CD4-positive, alpha-beta T cell treated with Interleukin-2 at 100 ng/mL for 4 hours (primary cell): ENCODE measurements at regions not wholly inside any gene's neighbourhood (a gene's known extent, or its start where the extent isn't known, plus 50 kb on each side); places are given as distances from the start of the nearest gene placed in this dataset.

Source experiments
- DNase-seq: peaks from one replicate; pipeline ENCODE4 v3.0.0-alpha.2; 2020; ENCODE audit warnings: low spot score

DNA sequence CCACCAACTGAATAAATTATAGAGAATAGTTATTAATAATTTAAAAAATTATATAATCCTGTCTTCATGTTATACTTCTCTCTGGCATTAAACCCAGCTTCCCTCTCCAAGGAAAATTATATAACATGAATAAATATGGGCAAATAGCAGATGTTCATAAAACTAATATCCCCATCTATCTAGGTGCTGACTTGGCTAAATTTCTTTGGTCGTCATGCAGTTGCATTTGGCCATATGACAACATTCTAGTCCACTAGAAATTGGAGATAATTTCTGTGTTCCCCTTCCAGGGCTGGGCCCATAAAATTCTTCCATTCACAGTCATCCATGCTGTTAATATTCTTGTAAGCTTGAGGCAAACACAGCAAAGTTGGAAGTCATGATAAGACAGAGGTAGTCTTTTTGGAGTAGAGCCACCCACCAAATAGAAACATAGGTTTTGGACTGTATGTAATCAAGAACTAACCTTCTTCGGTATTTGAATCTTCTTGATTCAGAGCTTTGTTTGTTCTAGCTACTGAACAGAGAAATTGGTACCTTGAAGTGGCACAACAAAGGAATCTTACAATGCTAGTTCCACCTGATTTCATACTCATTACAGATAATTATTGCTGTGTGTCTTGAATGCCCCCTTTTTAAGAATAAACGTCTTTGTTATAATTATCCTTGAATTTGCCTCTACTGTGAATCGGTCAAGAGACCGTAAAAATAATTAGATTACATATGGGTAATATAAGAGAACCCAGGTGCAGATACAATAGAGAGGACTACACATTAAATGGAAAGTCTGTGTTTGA lies 678.5 kb upstream of the PCDH20 start:
- DNase-seq = no peak

GRCh38 chr13:62092949-62093348 lies 677.3 kb upstream of the PCDH20 start:
- no peak for DNase-seq

DNA sequence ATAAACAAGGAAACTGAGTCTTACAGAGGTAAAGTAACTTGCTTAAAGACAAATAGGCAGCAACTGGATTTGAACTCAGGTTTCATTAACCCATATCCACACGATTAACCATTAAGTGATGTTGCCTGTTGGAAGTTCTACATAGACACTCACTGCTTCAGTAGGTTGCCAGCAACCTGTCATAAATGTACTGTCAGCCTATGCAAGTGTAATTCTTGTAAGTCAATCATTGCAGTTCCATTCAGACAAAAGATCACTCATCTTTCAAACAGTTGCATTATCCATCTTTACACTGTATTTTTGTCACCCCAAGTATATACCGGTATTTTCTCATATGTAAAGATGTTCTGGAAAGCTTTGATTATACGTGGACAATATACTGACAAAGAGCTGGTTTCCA lies 676.9 kb upstream of the PCDH20 start:
- no peak for DNase-seq

GRCh38 chr13:62088165-62088564 lies 672.5 kb upstream of the PCDH20 start:
- DNase-seq = no peak

DNA sequence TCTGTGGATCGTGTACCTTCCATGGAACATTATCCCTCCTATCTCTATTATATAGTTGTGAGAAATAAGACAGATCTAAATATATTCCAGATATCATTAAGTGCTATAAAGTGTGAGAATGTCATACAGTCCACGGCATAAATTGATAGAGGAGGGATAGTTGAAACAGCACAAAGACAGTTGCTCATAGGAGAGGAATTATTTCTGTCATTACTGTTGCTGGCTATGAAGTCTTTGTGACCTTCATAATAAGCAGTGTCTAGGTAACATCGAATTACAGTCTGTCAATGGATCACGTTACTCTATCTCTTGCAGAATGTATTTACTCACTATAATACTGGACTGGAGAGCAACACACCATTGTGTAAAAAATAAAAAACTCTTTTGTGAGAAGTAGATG lies 671.5 kb upstream of the PCDH20 start:
- DNase-seq = no peak

- no peak for DNase-seq
Measured at GRCh38 chr13:62085337-62086229, 669.9 kb upstream of the PCDH20 start.

- no peak for DNase-seq
Measured at GRCh38 chr13:62084728-62085127, 669.1 kb upstream of the PCDH20 start.

DNA sequence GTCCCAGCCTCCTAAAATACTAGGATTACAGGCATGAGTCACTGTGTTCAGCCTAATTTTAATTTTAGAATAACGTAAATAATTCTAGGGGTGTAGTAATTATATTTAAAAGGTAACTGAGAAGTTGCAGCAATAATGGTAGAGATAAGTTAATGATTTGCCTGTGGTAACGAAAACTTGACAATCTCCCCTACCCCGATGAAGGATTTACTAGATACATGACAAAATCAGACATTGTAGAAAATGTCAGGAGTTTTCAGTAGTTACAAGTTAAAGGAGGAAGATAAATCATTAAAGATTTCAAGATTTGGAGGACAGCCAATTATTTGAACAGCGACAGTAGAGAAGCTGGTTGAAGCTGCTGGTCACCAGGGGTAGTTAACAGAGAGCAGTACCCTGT lies 652.2 kb upstream of the PCDH20 start:
- DNase-seq = no peak

GRCh38 chr13:62065016-62065415 lies 649.4 kb upstream of the PCDH20 start:
- DNase-seq = no peak

DNA sequence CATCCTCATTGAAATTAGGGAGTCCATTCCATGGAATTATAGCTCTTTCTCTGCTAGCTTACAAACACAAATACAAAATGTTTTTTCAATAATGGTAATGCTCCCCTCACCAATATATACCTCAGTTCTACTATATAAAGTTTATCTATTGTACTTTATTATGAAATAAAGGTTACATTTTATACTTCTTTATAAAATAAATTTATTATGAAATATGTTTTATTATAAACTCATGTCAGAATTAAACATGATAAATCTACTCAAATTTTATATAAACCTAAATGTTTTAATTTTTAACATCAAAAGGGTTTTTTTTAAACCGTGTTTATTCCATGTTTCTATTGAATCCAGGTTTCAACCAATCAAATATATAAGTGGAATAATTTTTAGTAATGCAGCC lies 646.1 kb upstream of the PCDH20 start:
- DNase-seq = no peak

- DNase-seq = no peak
Measured at GRCh38 chr13:62060570-62060969, 644.9 kb upstream of the PCDH20 start.

DNA sequence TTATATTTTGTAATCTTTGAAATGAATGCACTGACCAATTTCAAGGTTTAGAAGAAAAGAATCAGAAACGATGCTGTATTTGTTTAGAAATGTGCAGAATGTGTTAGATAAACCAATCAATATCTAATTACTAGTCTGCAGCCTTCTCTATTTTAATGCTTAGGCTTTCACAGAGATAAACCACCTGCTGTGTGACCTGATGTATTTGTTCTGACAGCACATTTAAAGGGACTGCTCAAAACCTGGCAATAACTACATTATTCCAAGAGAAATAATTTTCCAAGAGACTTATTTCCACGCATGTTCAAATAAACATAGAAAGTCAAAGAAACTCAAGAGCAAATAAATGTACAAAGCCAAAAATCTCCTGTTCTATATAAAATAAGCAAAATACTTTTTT lies 641.6 kb upstream of the PCDH20 start:
- no peak for DNase-seq

GRCh38 chr13:62049992-62050391 lies 634.3 kb upstream of the PCDH20 start:
- no peak for DNase-seq

DNA sequence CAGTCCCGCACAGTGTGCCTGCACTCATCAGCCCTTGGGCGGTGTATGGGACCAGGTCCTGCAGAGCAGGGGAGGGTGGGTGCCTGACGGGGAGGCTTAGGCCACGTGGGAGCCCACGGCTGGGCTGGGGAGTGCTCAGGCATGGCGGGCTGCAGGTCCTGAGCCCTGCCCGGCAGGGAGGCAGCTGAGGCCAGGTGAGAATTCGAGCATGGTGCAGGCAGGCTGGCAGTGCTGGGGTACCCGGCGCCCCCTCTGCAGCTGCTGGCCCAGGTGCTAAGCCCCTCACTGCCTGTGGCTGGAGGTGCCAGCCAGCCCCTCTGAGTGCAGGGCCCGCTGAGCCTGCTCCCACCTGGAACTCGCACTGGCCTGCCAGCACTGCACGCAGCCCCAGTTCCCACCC lies 630.9 kb upstream of the PCDH20 start:
- no peak for DNase-seq

DNA sequence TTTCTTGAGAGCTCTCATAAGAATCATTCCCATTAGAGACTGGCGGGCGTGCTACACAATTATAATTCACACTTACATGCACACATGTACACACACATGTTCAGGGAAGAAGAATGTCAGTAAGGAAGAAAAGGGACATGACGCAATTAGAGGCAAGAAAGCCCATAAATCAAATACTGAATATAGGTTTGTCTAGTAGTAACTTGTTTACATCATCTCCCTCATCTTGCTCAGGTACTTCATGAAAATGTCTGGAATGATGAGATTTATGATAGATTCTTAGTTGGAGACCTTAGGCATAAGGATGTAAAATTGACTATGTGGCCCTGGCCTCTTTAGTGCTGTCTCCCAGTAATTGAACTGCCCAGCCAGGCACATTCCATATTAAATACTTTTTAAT lies 628.0 kb upstream of the PCDH20 start:
- DNase-seq = no peak

GRCh38 chr13:62040806-62041205 lies 625.2 kb upstream of the PCDH20 start:
- DNase-seq = no peak

DNA sequence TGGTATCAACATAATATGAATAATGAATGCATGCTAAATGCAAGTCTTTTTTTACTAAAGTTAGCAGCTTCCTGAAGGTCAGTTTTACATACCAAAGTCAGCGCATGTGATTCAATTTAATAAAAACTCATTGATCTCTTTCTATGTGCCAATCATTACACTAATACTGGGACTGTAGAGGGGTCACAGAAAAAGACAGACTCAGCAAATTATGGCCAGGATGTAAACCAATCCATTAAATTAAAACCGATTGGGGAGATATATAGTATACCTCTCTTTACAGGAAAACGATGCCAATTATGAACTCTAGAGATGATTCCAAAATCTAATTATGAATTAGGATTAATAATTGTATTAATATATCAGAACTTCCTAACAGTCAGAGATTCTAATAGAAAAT lies 624.4 kb upstream of the PCDH20 start:
- no peak for DNase-seq

GRCh38 chr13:62038214-62038613 lies 622.6 kb upstream of the PCDH20 start:
- no peak for DNase-seq

DNA sequence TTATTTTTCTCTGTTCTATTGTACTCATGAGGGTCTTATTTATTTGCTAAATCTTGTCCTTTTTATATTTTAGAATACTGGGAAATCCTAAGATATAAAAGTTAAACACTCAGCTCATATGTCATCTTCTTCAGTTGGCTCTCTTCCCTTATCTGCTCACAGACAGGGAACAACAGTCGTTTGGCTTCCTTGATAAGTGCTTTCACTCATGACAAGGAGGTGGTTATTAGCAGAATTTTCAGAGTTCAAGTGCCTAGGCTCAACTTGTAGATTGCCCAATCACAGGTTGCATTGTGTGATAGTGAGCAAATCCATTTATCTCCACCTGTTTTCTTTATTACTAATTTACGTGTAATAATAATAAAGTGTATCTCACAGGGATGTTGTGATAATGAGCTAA lies 620.3 kb upstream of the PCDH20 start:
- DNase-seq = no peak

GRCh38 chr13:62033934-62034333 lies 618.3 kb upstream of the PCDH20 start:
- no peak for DNase-seq

DNA sequence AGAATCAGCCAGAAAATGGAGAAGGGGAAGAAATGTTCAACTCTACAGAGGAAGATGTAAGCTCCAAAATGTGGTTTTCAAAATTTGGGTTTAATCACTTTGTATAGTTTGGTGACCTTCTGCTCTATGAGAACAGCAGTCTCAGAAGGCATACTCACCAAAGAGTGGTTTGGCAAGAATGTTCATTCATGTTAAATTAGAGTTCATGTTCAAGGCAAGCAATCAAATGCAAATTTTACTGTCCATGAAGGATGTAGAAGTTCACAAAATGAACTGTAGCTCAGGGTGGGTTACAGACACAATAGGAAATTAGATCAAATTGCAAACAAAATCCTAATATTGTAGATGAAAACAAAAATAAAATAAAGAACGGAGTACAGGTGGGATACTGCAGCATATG lies 606.7 kb upstream of the PCDH20 start:
- no peak for DNase-seq

- DNase-seq = no peak
Measured at GRCh38 chr13:62019858-62020257, 604.2 kb upstream of the PCDH20 start.

DNA sequence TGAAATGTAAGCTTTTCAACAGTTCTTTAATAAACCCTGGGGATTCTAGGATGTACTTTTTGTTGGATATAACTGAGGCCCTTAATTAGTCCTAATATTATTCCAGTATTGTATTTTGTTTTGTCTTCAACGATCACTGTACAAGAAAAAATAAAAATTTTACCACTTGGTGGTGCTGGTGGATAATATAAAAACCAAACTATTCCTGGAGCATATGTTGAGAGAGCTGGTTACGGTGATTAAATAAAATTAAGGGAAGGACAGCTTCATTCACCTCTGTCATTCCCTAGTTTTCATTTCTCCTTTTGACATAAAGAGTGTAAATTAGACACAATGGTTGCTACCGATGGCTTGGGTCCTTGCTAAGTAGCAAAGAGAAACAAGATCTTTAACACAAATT lies 598.6 kb upstream of the PCDH20 start:
- no peak for DNase-seq
